Fibroblast of skin of left biceps (primary cell): ENCODE measurements at regions not wholly inside any gene's neighbourhood (a gene's known extent, or its start where the extent isn't known, plus 50 kb on each side); places are given as distances from the start of the nearest gene placed in this dataset.
"Not testable (repeated sequence)": the region's sequence is repeated elsewhere in the genome, so short reads cannot be mapped to it uniquely, and the experiment has no call there.

Experiments
- DNase-seq, 2 experiments: peaks; one replicate each; pipeline ENCODE4 v3.0.0-alpha.2; 2013; ENCODE audit warnings: low read depth in 2 of 2

- no peak for DNase-seq
These were observed 131.1 kb downstream of the GLUL start for GRCh38 chr1:182260516-182260915.

GRCh38 chr1:182259968-182260367 lies 131.6 kb downstream of the GLUL start:
- DNase-seq = no peak

DNA sequence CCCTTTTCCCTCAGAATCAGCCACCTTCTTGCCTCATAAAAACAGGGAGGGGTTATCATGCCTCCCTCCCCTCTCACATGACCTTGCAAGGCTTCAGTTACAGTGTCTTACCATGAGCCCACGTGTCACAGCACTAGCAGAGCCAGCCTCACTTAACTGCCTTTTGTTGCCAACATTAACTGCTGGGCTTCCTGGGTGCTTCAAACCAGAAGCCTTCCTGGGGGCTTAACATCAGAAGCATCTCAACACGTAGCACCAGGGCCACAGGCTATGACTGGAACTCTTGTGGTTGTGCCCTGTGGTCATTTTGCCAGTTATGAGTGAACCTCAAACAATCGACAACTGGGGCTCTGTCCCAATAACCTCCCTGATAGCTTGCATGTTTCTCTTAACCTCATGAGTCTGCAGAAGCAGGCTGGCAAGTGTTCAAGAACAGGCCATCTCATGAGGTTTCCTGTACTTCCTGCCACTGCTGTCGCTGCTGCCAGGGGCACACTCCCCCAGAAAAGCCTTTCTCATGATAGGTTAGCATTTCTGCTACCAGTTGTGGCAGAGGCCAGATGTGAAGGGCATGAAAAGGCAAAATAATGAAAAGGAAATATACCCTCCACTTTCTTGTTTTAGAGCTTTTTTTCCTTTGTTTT lies 132.2 kb downstream of the GLUL start:
- DNase-seq = no peak

- no peak for DNase-seq
These were observed 134.1 kb downstream of the GLUL start for GRCh38 chr1:182257369-182258063.

DNA sequence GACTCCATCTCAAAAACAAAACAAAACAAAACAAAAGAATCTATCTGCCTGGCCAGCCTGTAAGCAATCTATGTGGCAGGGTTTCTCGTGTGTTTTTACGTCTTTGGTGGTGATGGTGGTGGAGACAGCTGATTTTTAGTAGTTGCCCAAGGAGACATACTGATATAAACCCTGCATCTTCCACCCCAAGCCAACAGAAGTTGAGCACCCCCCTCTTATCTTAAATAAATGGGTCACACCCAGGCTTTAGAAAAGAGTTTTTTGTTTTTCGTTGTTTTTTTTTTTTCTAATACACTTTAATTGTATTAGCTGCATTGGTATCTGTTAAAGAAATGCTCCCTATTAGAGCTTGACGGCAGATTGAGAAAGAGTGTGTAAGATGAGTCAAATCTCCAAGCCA lies 134.7 kb downstream of the GLUL start:
- no peak for DNase-seq

GRCh38 chr1:182255494-182255893 lies 136.1 kb downstream of the GLUL start:
- DNase-seq = no peak

DNA sequence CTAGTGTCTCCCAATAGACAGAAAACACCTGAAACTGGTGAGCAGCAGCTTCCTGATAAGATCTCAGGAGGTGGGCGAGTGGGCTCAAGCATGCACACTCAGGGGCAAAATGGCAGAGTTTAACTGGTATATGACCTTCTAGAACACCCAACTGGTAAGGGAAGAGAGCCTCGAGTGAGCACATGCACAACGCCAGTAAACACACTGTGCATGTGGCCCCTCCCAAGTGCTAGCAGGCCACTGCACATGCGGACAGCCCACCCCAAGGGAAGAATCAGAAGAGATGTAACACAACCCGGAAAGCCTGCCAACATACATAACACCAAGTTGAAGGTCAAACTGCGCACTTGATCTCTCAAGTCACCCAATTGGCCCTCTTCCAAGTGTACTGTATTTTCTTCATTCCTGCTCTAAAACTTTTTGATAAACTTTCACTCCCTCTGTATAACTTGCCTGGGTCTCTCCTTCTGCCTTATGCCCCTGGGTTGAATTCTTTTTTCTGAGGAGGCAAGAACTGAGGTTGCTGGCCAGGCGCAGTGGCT lies 138.2 kb downstream of the GLUL start:
- DNase-seq = no peak

- DNase-seq = no peak
These were observed 140.0 kb downstream of the GLUL start for GRCh38 chr1:182251561-182251960.

DNA sequence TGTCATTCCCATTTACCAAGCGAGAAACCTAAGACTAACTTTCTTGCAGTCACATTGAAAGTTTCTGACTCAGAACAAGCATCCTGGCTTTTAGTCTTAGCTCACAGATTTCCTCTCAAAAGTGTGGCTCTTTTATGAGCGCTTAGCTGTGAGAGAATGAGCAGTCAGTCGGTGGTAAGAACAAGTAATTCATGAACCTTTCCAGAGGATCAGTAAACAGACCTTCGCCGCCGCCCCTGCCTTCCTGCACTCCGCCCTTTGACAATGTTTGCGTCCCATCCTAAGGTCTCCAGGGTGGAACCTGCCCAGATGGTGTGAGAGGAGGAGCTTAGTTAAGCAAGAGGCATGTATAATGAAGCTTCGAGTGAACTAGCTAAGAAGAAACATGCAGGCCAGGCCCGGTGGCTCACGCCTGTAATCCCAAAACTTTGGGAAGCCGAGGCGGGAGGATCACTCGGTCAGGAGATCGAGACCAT lies 142.4 kb downstream of the GLUL start:
- no peak for DNase-seq

GRCh38 chr1:182248721-182249120 lies 142.9 kb downstream of the GLUL start:
- no peak for DNase-seq

DNA sequence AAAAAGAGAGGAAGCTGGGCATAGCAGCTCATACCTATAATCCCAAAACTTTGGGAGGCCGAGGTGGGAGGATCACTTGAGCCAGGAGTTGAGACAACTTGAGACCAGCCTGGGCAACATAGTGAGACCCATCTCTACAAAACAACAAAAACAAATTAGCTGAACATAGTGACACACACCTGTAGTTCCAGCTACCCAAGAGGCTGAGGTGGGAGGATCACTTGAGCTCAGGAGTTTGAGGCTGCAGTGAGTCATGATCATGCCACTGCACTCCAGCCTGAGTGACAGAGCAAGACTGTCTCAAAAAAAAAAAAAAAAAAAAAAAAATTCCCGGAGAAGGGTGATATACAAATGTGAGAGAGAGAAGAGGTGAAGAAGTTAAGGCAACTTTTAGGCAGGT lies 143.8 kb downstream of the GLUL start:
- DNase-seq = not testable (repeated sequence)

GRCh38 chr1:182246783-182247182 lies 144.8 kb downstream of the GLUL start:
- no peak for DNase-seq

DNA sequence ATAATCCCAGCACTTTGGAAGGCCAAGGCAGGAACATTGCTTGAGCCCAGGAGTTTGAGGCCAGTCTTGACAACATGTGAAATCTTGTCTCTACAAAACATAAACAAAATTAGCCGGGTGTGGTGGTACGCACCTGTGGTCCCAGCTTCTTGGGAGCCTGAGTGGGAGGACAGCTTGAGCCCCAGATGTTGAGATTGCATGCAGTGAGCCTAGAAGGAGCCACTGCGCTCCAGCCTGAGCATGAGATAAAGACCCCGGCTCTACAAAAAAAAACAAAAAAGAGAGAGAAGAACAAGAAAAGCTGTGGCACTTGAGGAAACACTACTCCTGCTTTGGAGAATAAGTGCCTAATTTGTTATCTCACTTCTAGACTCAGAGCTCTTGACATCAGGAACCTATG lies 146.6 kb downstream of the GLUL start:
- no peak for DNase-seq

- DNase-seq = no peak
These were observed 147.1 kb downstream of the GLUL start for GRCh38 chr1:182244451-182244850.

- DNase-seq = no peak
These were observed 148.9 kb downstream of the GLUL start for GRCh38 chr1:182242641-182243040.

- DNase-seq = no peak
These were observed 151.5 kb downstream of the GLUL start for GRCh38 chr1:182240085-182240484.

DNA sequence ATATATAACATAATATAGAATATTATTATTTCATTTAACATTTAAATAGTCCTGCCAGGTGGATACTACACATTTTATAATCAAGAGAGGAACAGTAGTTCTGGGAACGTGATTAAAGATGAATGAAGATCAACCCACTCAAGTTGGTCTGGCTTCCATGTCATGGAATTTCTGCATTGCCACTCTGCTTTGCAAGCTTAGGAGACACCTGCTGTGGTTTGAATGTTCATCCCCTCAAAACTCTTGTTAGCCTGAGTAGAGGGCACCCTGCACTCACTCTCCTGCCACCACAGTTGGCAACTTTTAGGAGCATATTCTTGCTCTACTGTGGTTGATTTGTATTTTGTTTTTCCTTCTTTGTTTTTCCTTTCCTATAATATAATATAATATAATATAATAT lies 153.2 kb downstream of the GLUL start:
- DNase-seq = no peak

DNA sequence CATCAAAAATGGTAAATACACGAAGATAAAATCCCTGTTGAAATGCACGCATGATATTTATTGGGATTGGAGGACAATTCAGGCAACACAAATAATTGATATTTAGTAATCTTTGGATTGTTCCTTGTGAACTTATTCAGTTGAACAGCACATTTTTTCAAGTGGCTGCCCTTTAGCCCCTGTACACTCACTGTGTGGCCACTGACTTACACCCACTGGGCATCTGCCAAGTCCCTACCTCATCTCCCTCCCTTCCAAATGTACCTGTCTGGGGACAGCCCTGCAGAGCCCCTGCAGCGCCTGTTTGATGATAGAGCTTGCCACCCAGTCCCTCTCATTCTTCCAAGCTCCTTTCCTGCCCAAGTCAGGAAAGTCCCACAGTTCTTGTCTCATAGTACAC lies 154.3 kb downstream of the GLUL start:
- no peak for DNase-seq

- DNase-seq = no peak
These were observed 154.9 kb downstream of the GLUL start for GRCh38 chr1:182236651-182237077.

DNA sequence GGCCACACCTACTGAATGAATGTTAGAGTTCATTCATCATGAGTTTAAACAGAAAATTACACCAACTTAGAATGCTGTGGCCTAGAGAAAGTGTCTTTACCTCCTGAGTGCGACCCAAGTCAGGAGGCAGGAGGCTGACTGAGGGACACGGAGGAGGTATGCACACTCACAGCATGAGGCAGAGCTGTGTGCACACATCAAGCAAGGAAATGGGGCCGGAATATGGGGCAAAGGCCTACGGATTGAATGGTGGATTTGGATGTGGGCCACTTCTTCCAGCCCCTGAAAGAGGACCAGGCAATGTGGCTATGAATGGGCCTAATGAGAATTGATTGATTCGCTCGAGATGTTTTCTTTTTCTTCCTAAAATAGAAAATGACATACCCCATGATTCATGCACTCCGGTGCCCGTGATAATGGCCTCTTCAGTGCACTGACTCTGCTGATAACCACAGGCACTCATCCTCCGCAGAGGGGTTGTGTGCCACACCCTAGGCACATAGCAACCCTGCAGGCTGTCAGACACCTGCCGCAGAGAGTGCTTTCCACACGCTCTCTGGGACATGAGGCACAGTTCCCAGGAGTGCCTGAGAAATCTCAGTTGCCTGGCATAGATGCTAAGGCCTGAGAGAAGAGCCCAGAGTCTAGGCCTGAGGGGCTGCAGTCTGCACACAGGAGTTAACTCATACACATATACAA lies 155.5 kb downstream of the GLUL start:
- no peak for DNase-seq

- no peak for DNase-seq
These were observed 156.0 kb downstream of the GLUL start for GRCh38 chr1:182235604-182235951.

DNA sequence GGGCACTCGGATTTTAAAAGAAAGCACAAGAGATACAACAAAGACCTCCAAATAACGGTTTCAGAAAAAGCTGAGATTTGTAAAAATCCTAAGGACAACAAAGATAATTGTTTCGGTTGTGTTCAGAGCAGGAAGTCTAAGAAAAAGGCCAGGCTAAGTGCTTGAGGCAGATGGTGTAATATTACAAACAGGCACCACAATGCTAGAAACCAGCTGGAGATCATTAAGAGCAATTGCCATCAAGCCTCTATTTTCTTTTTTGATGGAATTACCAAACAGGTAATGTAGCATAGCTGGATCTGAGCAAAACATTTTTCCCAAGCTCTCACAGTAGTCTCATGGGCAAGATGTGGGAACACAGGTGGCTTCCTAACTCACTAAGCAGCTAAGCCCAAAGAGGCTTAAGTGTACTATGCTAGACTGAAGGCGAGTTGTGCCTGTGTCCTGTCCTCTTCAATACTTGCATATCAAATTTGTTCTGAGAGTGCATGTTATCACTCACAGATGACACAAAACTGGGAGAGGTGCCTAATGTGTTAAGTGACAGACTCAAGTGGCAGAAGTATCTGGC lies 161.6 kb downstream of the GLUL start:
- DNase-seq = no peak
